Activated B cell treated with CpG ODN at 0.5 μM for 24 hours (primary cell): ENCODE measurements at regions not wholly inside any gene's neighbourhood (a gene's known extent, or its start where the extent isn't known, plus 50 kb on each side); places are given as distances from the start of the nearest gene placed in this dataset.

ENCODE experiments used
- ATAC-seq: fragments of 200-7000 bp; cut with Tn5 transposase; one replicate; pipeline ENCODE4 v1.10.0; 2021; ENCODE audit warnings: low read depth, mild to moderate bottlenecking, moderate library complexity
- CTCF ChIA-PET: fragments of 350-600 bp; sonication (Branson Sonifier 250); formaldehyde crosslinking; loops from one replicate; lab custom pipeline; 2021; ENCODE audit warnings: antibody characterized with exemption; lab: Charles Lee
- POLR2A ChIA-PET: fragments of 350-600 bp; sonication (Branson Sonifier 250); formaldehyde crosslinking; loops from one replicate; lab custom pipeline; 2021; ENCODE audit warnings: antibody characterized with exemption; lab: Charles Lee
- DNase-seq: peaks from one replicate; pipeline ENCODE4 v3.0.0; 2022
- H3K27ac Mint-ChIP-seq: one replicate; pipeline ENCODE4 v1.8.0; 2020; ENCODE audit warnings: mixed read lengths
- H3K27me3 Mint-ChIP-seq: one replicate; pipeline ENCODE4 v1.8.0; 2021; ENCODE audit warnings: mixed read lengths
- H3K36me3 Mint-ChIP-seq: one replicate; pipeline ENCODE4 v1.8.0; 2021; ENCODE audit warnings: low read depth, mixed read lengths
- H3K4me1 Mint-ChIP-seq: one replicate; pipeline ENCODE4 v1.8.0; 2021; ENCODE audit warnings: mixed read lengths
- H3K4me3 Mint-ChIP-seq: one replicate; pipeline ENCODE4 v1.8.0; 2020; ENCODE audit warnings: mild to moderate bottlenecking, mixed read lengths
- H3K9me3 Mint-ChIP-seq: one replicate; pipeline ENCODE4 v1.8.0; 2020; ENCODE audit warnings: mixed read lengths
- CTCF ChIP-seq: fragments of 200-600 bp; IDR thresholded peaks from one replicate; pipeline ENCODE4 v1.8.0; 2022; ENCODE audit warnings: antibody characterized with exemption, mild to moderate bottlenecking
- intact Hi-C: fragments of 100-400 bp; cut with micrococcal nuclease; formaldehyde crosslinking; loops from one replicate; pipeline ENCODE4 v1.15.1; 2024

DNA sequence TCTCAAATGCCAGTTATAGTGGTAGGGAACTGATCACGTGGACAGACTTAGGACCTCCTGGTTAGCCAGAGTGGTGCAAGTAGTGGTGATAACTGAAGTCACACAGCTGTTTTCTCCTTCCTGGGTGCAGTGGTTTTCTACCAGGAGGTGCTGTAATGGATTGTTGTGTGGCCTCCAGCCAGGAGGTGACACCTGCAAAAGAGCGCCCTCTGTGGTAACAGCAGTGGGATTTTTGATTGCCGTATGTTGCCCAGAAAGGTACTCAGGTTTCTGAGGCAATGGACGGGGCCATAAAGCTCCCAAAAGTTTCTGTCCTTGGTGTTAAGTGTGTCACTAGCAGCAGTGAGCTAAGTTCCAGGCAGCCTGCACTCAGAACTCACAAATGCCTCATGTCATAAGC, 1358.1 kb upstream of the DDX18 start:
- CTCF ChIA-PET = no interaction called here
- H3K27ac Mint-ChIP-seq = no peak overlapping the region

GRCh38 chr2:116467243-116467642, 1347.2 kb upstream of the DDX18 start:
- Mint-ChIP-seq H3K9me3 (peaks cover 31% of the 10 kb centered on the region), H3K27me3 (no peaks in the 10 kb centered on the region), H3K4me3 (no peak overlapping the region), H3K36me3 (no peaks in the 10 kb centered on the region), H3K4me1 (no peaks in the 10 kb centered on the region), H3K27ac (no peak overlapping the region)
- POLR2A ChIA-PET = no interaction called here
- no peak for ATAC-seq
- intact Hi-C loops = no loop called here
- TF ChIP-seq CTCF = no peak
- CTCF ChIA-PET = no interaction called here
- DNase-seq = no peak

More for the DNA sequence above, 1358.1 kb upstream of the DDX18 start:
- no peaks in the 10 kb centered on the region for H3K4me1 Mint-ChIP-seq
- POLR2A ChIA-PET = no interaction called here
- no peaks in the 10 kb centered on the region for H3K36me3 Mint-ChIP-seq
- DNase-seq (no peak), ATAC-seq (no peak)
- H3K4me3 Mint-ChIP-seq = no peak overlapping the region
- intact Hi-C loops = no loop called here
- peaks cover 18% of the 10 kb centered on the region for H3K9me3 Mint-ChIP-seq
- TF ChIP-seq CTCF = no peak
- H3K27me3 Mint-ChIP-seq = no peaks in the 10 kb centered on the region

GRCh38 chr2:116477229-116477628, 1337.3 kb upstream of the DDX18 start:
- no peak for TF ChIP-seq CTCF
- no peaks in the 10 kb centered on the region for H3K36me3 Mint-ChIP-seq
- no peak overlapping the region for H3K4me3 Mint-ChIP-seq
- H3K27ac Mint-ChIP-seq = no peak overlapping the region
- ChIA-PET CTCF (no interaction called here), POLR2A (no interaction called here)
- peaks cover 9% of the 10 kb centered on the region for H3K9me3 Mint-ChIP-seq
- ATAC-seq (no peak), DNase-seq (no peak)
- no peaks in the 10 kb centered on the region for H3K4me1 Mint-ChIP-seq
- intact Hi-C loops = no loop called here
- no peaks in the 10 kb centered on the region for H3K27me3 Mint-ChIP-seq

GRCh38 chr2:116487336-116487735, 1327.2 kb upstream of the DDX18 start:
- Mint-ChIP-seq H3K27ac (no peak overlapping the region), H3K4me1 (no peaks in the 10 kb centered on the region), H3K36me3 (no peaks in the 10 kb centered on the region), H3K9me3 (peaks cover 12% of the 10 kb centered on the region), H3K4me3 (no peak overlapping the region), H3K27me3 (no peaks in the 10 kb centered on the region)
- CTCF ChIA-PET = no interaction called here
- no peak for TF ChIP-seq CTCF
- DNase-seq = no peak
- intact Hi-C loops = no loop called here
- POLR2A ChIA-PET = no interaction called here
- ATAC-seq = no peak

GRCh38 chr2:116489292-116489691, 1325.2 kb upstream of the DDX18 start:
- Mint-ChIP-seq H3K4me3 (no peak overlapping the region), H3K27me3 (no peaks in the 10 kb centered on the region), H3K4me1 (no peaks in the 10 kb centered on the region), H3K27ac (no peak overlapping the region), H3K9me3 (peaks cover 10% of the 10 kb centered on the region), H3K36me3 (no peaks in the 10 kb centered on the region)
- ATAC-seq (no peak), DNase-seq (no peak)
- TF ChIP-seq CTCF = no peak
- ChIA-PET POLR2A (no interaction called here), CTCF (no interaction called here)
- intact Hi-C loops = no loop called here
